Neutrophil (primary cell): ENCODE measurements at regions not wholly inside any gene's neighbourhood (a gene's known extent, or its start where the extent isn't known, plus 50 kb on each side); places are given as distances from the start of the nearest gene placed in this dataset.

ENCODE experiments used
- H3K27ac ChIP-seq: fragments of 200-600 bp; sonication (generic); 2 replicates; pipeline ENCODE4 v1.5.1; 2016; ENCODE audit warnings: mild to moderate bottlenecking, moderate library complexity
- H3K27me3 ChIP-seq: fragments of 200-600 bp; sonication (generic); 2 replicates; pipeline ENCODE4 v1.6.0; 2016; ENCODE audit warnings: mild to moderate bottlenecking
- H3K36me3 ChIP-seq: fragments of 200-600 bp; sonication (generic); 2 replicates; pipeline ENCODE4 v1.5.1; 2017
- H3K4me1 ChIP-seq, 2 experiments: fragments of 200-600 bp in 1 of 2; sonication (generic) in 1 of 2; 1 replicate in 1 of 2; 2 replicates in 1 of 2; pipeline versions ENCODE4 v1.5.1 to v1.6.1; 2013 to 2016; ENCODE audit warnings: low read depth in 1 of 2, low read length in 1 of 2, mild to moderate bottlenecking in 1 of 2, moderate library complexity in 1 of 2; ENCODE audit not compliant: control insufficient read depth in 1 of 2, insufficient read depth in 1 of 2
- H3K4me3 ChIP-seq, 2 experiments: fragments of 200-600 bp in 1 of 2; sonication (generic) in 1 of 2; 1 replicate in 1 of 2; 2 replicates in 1 of 2; pipeline ENCODE4 v1.5.1; 2013 to 2016; ENCODE audit warnings: low read depth in 1 of 2, low read length in 1 of 2, mild to moderate bottlenecking in 1 of 2, moderate library complexity in 1 of 2
- H3K9me3 ChIP-seq: fragments of 200-600 bp; sonication (generic); 2 replicates; pipeline ENCODE4 v1.5.1; 2016
- TF ChIP-seq, protein P1 (sequence below): fragments of 200-600 bp; sonication (generic); IDR thresholded peaks from 2 replicates; pipeline ENCODE4 v1.5.1; 2016; ENCODE audit warnings: antibody characterized with exemption

DNA sequence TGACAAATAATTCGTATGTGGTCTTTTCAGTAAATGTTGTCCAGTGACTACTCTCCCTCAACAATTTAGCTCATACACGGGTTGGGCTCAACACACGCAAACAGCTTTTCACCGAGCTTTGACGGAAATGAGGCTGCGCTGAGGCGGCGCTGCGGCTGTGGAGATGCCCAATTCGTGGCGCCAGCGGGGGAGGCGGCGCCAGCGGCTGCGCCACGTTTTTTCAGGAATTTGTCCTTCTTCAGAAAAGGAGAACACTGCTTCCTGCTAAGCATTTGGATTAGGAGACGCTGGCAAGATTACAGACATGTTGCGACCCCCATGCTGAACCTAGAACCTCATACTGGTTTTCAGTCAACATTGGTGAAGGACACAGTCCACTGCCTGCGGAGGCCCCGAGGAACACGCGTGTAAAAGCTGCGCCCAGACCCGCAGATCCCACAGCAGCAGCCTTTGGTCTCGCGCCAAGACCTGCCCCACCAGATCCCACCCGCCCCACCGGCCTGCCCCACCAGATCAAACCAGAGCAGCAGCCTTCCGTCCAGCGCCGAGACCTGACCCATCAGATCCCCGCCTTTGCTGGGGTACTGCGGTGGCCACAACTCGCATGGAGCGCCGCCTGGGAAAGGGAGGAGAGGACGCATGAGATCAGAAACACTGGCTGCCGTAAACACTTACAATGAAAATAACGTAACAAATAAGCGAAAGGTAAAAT lies 173.8 kb downstream of the TMEM18 start:
- H3K9me3 ChIP-seq, result no peaks in the 10 kb centered on the region
- H3K4me1 ChIP-seq, result no peaks in the 10 kb centered on the region
- TF ChIP-seq, protein P1, sequence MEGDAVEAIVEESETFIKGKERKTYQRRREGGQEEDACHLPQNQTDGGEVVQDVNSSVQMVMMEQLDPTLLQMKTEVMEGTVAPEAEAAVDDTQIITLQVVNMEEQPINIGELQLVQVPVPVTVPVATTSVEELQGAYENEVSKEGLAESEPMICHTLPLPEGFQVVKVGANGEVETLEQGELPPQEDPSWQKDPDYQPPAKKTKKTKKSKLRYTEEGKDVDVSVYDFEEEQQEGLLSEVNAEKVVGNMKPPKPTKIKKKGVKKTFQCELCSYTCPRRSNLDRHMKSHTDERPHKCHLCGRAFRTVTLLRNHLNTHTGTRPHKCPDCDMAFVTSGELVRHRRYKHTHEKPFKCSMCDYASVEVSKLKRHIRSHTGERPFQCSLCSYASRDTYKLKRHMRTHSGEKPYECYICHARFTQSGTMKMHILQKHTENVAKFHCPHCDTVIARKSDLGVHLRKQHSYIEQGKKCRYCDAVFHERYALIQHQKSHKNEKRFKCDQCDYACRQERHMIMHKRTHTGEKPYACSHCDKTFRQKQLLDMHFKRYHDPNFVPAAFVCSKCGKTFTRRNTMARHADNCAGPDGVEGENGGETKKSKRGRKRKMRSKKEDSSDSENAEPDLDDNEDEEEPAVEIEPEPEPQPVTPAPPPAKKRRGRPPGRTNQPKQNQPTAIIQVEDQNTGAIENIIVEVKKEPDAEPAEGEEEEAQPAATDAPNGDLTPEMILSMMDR, result no peak
- no peaks in the 10 kb centered on the region for H3K27me3 ChIP-seq
- H3K27ac ChIP-seq, result no peak overlapping the region
- no peaks in the 10 kb centered on the region for H3K36me3 ChIP-seq
- H3K4me3 ChIP-seq, result no peak overlapping the region

DNA sequence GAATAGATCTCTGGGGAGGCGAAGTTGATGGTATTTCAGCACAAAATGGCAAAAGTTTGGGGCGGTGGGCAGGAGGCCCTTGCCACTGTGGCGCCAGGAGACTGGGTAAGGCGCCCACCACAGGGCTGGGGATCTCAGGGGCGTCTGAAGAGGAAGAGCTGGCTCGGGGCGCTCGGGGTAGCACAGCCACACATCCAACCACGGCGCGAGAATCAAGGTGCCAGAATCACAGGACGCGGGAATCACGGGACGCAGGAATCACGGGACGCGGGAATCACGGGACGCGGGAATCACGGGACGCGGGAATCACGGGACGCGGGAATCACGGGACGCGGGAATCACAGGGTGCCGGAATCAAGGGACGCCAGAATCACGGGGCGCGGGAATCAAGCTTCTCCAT lies 174.4 kb downstream of the TMEM18 start:
- no peaks in the 10 kb centered on the region for H3K27me3 ChIP-seq
- H3K27ac ChIP-seq, result no peak overlapping the region
- H3K4me3 ChIP-seq, result no peak overlapping the region
- H3K9me3 ChIP-seq, result no peaks in the 10 kb centered on the region
- no peaks in the 10 kb centered on the region for H3K36me3 ChIP-seq
- TF ChIP-seq, protein P1, result no peak
- no peaks in the 10 kb centered on the region for H3K4me1 ChIP-seq

DNA sequence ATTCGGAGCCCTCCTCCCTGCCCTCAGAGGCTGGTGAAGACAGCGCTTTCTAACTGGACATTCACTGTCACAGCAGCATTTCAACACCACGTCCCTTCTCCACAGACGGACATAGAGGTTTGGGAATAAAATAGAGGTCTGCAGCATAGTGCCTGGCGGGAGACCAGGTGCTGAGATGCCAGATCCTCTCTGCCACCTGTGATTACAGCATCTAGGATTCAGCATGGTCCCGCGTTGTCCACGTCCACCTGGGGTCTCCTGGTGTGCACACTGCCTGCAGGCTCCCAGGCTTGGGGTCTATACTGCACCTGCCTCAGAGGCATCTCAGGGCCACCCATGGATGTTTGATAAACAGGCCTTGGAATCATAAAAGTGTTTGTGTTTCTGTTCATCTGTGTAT lies 175.5 kb downstream of the TMEM18 start:
- H3K9me3 ChIP-seq, result no peaks in the 10 kb centered on the region
- H3K36me3 ChIP-seq, result no peaks in the 10 kb centered on the region
- no peak overlapping the region for H3K27ac ChIP-seq
- H3K4me3 ChIP-seq, result no peak overlapping the region
- TF ChIP-seq, protein P1, result no peak
- H3K4me1 ChIP-seq, result no peaks in the 10 kb centered on the region
- H3K27me3 ChIP-seq, result no peaks in the 10 kb centered on the region

DNA sequence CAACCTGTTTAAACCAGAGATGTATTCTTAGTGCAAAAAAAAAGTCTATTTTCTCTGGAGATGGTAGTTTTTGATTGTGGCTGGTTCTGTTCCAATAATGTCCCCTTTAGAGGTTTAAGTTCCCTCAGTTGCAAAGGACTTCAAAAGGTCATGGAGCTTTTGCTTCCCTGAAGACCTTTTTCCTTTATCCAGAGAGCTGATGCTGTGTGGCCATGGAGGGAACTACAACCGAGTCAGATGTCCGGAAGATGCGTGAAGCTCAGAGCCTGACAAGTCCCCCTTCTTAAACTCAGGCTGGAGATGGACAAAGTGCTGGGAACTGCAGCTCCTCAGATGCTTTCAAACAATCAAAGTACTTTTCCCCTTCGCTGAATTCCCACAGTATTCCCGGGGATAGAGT lies 176.1 kb downstream of the TMEM18 start:
- Histone ChIP-seq H3K27ac (no peak overlapping the region), H3K9me3 (no peaks in the 10 kb centered on the region), H3K4me1 (no peaks in the 10 kb centered on the region), H3K27me3 (no peaks in the 10 kb centered on the region), H3K4me3 (no peak overlapping the region), H3K36me3 (no peaks in the 10 kb centered on the region)
- TF ChIP-seq, protein P1, result no peak

DNA sequence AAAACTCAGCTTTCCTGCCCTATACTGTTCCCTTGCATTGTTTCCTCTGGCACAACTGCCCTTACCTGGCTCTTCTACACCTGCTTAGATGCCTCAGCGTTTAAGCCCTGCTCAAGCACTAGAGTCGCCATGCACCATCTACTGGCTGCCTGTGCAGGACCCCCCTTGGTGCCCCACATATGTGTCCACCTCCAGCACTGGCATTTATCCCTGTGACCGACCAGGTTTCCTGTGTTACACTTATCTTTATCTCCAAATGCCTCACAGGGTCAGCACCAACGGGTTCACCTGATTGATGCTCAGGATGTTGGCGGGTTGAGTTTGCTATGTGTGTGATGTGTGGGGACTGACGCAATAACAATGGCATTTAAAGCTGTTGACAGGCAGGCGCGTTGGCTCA lies 177.5 kb downstream of the TMEM18 start:
- H3K4me3 ChIP-seq, result no peak overlapping the region
- H3K36me3 ChIP-seq, result no peaks in the 10 kb centered on the region
- H3K9me3 ChIP-seq, result no peaks in the 10 kb centered on the region
- TF ChIP-seq, protein P1, result no peak
- no peaks in the 10 kb centered on the region for H3K27me3 ChIP-seq
- H3K4me1 ChIP-seq, result no peaks in the 10 kb centered on the region
- H3K27ac ChIP-seq, result no peak overlapping the region
